ENCODE measurements at regions not wholly inside any gene's neighbourhood (a gene's known extent, or its start where the extent isn't known, plus 50 kb on each side); places are given as distances from the start of the nearest gene placed in this dataset.
"Not testable (repeated sequence)": the region's sequence is repeated elsewhere in the genome, so short reads cannot be mapped to it uniquely, and the experiment has no call there.

- no peak for DNase-seq
Measured at GRCh38 chr2:8333177-8333831, 348.6 kb upstream of the ID2 start.

GRCh38 chr2:8333832-8334187 lies 348.0 kb upstream of the ID2 start:
- DNase-seq, result not testable (repeated sequence)

- no peak for DNase-seq
Measured at GRCh38 chr2:8334866-8335325, 347.0 kb upstream of the ID2 start.

- DNase-seq, result no peak
Measured at GRCh38 chr2:8335801-8336200, 346.1 kb upstream of the ID2 start.

- DNase-seq, result no peak
Measured at GRCh38 chr2:8337321-8337720, 344.5 kb upstream of the ID2 start.

- no peak for DNase-seq
Measured at GRCh38 chr2:8342407-8342806, 339.4 kb upstream of the ID2 start.

- no peak for DNase-seq
Measured at GRCh38 chr2:8343031-8343430, 338.8 kb upstream of the ID2 start.

- peak; percentile 6 for DNase-seq
Measured at GRCh38 chr2:8344144-8345097, 337.4 kb upstream of the ID2 start.

- DNase-seq, result no peak
Measured at GRCh38 chr2:8345200-8345599, 336.7 kb upstream of the ID2 start.

- DNase-seq, result no peak
Measured at GRCh38 chr2:8346208-8346607, 335.6 kb upstream of the ID2 start.

GRCh38 chr2:8346706-8347430 lies 335.0 kb upstream of the ID2 start:
- DNase-seq, result no peak

- not testable (repeated sequence) for DNase-seq
Measured at GRCh38 chr2:8348911-8349310, 332.9 kb upstream of the ID2 start.

GRCh38 chr2:8352296-8352695 lies 329.6 kb upstream of the ID2 start:
- DNase-seq, result no peak

GRCh38 chr2:8352989-8353388 lies 328.9 kb upstream of the ID2 start:
- no peak for DNase-seq

- no peak for DNase-seq
Measured at GRCh38 chr2:8355102-8355859, 326.6 kb upstream of the ID2 start.

GRCh38 chr2:8357738-8358518 lies 323.9 kb upstream of the ID2 start:
- no peak for DNase-seq

GRCh38 chr2:8361930-8362329 lies 319.9 kb upstream of the ID2 start:
- DNase-seq, result no peak

GRCh38 chr2:8363161-8363560 lies 318.7 kb upstream of the ID2 start:
- DNase-seq, result no peak

- DNase-seq, result no peak
Measured at GRCh38 chr2:8364668-8365067, 317.2 kb upstream of the ID2 start.

- no peak for DNase-seq
Measured at GRCh38 chr2:8365331-8365910, 316.4 kb upstream of the ID2 start.

GRCh38 chr2:8367833-8368232 lies 314.0 kb upstream of the ID2 start:
- DNase-seq, result no peak

GRCh38 chr2:8368463-8368862 lies 313.4 kb upstream of the ID2 start:
- DNase-seq, result no peak
